Neural progenitor cell (in vitro differentiated cells): ENCODE measurements at regions not wholly inside any gene's neighbourhood (a gene's known extent, or its start where the extent isn't known, plus 50 kb on each side); places are given as distances from the start of the nearest gene placed in this dataset.

Source experiments
- EZH2 ChIP-seq: fragments of 200-600 bp; sonication (generic); IDR thresholded peaks from 2 replicates; pipeline ENCODE4 v1.6.1; 2017; ENCODE audit warnings: antibody characterized with exemption, mild to moderate bottlenecking, moderate library complexity
- TF ChIP-seq, protein P1 (sequence below): fragments of 200-600 bp; sonication (generic); IDR thresholded peaks from 2 replicates; pipeline ENCODE4 v1.5.1; 2017; ENCODE audit warnings: antibody characterized with exemption, mild to moderate bottlenecking

DNA sequence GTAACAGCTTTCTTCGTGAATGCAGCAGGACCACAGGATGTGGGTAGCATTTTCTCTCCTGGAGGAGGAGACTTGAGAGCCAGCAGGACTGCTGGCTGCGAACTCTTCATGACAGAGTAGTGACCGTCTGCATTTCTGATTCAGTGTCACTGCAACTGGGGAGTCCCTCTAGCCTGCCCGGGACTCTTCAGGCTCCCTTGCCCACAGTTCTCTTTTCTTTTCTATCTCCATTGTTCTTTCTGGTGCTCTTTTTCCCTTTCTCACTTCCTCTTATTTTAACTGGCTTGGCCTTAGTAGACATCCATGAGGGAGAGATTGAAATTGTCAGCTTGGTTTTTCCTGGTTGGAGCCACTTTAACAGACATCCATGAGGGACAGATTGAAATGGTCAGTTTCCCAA, 49.9 kb upstream of the P2RY1 start:
- TF ChIP-seq, protein P1, sequence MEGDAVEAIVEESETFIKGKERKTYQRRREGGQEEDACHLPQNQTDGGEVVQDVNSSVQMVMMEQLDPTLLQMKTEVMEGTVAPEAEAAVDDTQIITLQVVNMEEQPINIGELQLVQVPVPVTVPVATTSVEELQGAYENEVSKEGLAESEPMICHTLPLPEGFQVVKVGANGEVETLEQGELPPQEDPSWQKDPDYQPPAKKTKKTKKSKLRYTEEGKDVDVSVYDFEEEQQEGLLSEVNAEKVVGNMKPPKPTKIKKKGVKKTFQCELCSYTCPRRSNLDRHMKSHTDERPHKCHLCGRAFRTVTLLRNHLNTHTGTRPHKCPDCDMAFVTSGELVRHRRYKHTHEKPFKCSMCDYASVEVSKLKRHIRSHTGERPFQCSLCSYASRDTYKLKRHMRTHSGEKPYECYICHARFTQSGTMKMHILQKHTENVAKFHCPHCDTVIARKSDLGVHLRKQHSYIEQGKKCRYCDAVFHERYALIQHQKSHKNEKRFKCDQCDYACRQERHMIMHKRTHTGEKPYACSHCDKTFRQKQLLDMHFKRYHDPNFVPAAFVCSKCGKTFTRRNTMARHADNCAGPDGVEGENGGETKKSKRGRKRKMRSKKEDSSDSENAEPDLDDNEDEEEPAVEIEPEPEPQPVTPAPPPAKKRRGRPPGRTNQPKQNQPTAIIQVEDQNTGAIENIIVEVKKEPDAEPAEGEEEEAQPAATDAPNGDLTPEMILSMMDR, result no peak
- TF ChIP-seq EZH2, result no peak
